HUDEP-2 (cell line): ENCODE measurements at regions not wholly inside any gene's neighbourhood (a gene's known extent, or its start where the extent isn't known, plus 50 kb on each side); places are given as distances from the start of the nearest gene placed in this dataset.
"Not testable (repeated sequence)": the region's sequence is repeated elsewhere in the genome, so short reads cannot be mapped to it uniquely, and the experiment has no call there.

Source experiments
- DNase-seq, 76 experiments: peaks; one replicate each; lab custom pipeline; 2025; ENCODE audit not compliant: unreplicated experiment in 76 of 76; lab: John Stamatoyannopoulos, UW

GRCh38 chr20:23299673-23300050 lies 50.9 kb upstream of the NXT1 start:
- no peak for DNase-seq

- DNase-seq, result no peak
Observed at GRCh38 chr20:23298926-23299672, 51.5 kb upstream of the NXT1 start.

DNA sequence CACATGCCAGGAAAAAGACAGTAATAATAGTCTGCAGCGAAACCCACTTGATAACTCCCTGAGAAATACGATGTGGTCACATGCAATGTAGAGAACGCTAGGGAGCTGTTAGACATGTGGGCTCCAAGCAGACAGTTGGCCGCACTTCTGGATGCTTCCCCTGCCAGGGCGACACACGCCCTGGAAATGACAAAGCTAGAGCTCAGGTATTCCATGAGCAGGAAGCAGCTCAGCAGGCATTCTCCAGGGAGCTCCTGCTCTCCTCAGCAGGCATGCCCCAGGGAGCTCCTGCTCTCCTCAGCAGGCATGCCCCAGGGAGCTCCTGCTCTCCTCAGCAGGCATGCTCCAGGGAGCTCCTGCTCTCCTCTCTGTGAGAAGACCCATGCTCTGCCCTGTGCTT lies 52.4 kb upstream of the NXT1 start:
- no peak for DNase-seq

DNA sequence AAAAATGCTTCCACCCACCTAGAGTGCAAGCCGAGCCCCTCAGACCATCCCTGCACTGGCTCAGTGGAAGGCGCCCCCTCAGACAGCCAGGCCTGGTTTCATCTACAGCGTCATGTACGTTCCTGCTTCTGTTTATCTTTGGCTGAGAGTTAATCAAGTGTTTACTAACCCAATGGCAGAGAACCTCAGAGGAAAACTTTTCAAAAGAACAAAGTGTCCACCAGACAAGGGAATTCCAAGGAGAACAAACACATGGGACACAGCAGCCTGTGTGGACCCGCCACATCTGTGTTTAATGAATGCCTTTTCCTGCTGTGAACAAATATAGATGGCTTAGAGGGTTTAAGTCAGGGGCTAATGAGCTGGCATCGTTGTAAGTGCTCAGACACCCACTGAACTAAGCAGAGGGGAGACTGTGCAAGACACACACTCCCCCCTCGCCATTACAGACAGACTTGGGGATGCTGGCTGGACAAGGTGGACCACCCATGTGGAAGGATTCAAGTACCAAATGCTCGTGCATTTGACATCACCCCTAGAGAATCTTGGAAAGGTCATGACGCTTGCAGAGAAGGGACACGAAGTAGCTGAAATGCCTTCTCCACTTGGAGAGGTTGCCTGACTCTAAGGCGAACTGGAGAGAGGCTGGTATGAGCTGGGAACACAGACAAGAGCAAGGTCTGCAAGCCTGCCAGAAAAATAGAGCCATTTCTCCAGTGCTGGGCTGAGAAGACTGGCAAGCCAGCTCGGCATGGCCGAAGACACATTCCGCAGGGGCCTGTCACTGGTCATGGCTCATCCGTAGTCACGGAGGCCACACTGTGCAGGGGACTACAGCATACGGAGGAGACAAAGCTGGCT lies 53.5 kb upstream of the NXT1 start:
- no peak for DNase-seq

- DNase-seq, result no peak
Observed at GRCh38 chr20:23295934-23296333, 54.7 kb upstream of the NXT1 start.

DNA sequence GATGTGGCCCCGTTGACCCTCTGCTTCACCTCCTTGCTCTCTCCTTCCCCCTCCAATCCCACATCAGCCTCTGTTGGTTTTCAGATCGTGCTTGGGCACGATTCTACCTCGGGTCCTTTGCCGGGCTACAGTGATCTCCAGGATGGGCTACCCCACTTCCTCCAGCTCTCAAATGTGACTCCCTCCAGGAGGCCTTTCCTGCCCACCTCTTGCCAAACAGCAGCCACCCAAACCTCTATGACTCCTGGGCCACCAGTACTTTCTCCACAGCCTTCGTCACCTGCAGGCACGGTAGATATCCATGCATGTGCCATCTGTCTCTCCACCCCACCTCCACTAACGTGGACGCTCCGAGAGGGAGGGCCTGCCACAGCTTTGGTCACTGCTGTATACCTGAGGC lies 55.9 kb upstream of the NXT1 start:
- no peak for DNase-seq

DNA sequence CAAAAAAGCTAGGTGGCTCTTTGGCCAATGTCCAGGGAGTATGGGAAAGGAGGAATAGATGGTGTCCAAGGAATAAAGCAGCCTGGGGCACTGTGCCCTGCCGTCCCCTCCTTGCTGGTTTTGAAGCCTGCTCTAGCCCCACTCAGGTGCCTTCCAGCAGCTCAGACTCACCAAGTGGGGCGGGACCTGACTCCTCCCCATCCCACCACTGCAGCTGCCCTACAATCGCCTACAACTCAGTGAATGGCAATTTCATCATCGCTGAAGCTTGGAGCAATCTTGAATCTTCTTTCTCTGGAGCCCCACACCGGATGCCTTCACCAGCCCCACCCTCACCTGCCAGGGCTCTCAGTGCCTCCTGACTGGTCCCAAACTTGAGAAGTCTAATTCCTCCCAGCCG lies 56.4 kb upstream of the NXT1 start:
- no peak for DNase-seq

GRCh38 chr20:23293689-23294088 lies 56.9 kb upstream of the NXT1 start:
- no peak for DNase-seq

DNA sequence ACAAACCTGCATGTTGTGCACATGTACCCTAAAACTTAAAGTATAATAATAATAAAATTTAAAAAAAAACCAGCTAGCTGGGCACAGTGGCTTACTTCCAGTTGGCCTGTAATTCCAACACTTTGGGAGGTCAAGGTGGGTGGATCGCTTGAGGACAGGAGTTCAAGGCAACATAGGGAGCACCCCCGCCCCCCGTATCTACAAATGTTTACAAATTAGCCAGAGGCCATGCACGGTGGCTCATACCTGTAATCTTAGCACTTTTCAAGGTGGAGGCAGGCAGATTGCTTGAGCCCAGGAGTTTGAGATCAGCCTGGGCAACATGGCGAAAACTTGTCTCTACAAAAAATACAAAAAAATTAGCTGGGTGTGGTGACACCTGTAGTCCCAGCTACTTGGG lies 58.3 kb upstream of the NXT1 start:
- DNase-seq, result not testable (repeated sequence)

DNA sequence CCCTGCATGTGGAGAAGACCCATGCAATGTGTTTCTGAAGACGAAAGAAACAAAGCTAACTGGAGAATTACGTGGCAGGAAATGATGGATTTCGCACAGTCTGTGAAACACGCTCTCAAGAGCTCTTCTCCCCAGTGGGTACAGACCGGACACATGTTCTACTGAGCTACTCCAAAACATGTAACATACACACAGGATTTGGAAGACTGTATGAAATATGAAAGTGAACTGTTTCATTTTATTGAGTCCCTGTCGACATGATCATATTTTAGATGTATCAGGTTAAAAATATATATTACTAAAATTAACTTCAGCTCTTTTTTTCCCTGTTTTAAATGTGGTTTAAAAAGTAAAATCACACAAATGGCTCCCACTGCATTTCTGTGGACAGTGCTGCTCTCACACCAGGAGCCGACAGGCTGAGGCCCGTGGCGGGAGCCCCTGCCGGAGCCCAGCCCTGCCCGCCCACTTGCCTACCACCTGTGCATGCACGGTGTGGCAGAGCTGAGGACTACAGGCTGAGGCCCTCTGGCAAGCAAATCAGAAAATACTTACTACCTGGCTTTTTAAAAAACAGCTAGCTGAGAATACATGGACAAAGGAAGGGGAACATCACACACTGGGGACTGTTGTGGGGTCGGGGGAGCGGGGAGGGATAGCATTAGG lies 58.9 kb upstream of the NXT1 start:
- no peak for DNase-seq

DNA sequence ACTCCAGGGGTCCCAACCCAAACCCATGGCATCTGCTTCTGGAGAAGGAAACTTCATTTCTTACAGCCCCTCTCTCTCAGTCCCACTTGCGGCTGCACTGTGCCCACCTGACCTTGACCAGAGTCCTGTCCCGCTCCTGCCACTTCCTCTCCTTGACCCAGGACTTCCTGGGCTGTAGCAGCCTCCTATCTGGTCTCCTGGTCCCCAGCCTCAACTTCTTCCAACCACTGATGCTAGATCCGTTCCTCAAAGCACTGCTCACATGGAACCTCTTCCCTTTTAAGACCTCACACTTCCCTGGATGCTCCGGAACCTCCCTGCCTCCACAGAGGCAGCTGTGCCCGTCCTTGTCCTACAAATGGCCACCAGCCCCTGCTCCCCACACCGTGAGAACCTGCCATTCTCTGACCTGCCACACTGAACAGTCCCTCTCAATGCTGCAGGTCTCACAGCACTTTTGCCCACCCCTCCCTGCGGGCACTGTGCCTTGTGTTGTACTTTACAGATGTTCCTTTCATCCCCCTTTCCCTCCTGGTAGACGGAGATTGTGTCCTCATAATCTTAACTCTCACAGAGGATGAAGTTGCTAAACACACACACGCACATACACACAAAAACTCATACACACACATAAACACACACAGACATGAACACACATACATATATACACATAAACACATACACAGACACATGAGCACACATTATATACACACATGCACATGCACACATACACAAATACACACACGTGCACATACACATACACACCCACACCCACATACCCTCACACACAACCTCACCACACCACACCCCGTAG lies 59.6 kb upstream of the NXT1 start:
- no peak for DNase-seq

DNA sequence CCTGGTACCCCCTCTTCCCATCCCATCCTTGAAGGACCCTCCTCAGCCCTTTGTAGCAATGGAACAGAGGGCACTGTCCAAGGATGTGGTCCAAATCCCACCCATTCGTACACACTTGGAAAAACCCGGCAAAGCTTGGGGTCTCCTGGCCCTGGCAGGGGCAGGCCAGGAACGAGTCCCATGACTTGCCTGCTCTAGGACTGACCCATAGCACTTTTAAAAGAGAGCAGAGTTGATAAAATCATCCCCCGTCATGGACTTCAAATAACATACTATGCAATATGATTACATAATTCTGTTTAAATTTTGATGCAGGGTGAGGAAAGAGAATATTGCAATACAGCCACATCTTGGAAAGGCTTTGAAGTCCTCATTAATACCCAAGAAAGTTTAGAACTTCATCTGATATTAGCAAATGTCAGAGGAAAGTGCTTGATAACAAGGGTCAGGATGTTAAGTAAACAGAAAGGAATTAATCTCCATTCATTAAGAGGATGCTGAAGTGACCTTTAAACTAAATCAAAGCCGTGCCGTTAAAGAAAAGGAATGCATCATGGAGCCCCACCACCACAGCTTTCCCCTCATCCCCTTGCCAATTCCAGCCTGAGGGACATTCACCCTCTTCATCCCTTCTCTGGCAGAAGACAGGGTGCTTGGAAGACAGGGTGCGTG lies 60.7 kb upstream of the NXT1 start:
- no peak for DNase-seq

- DNase-seq, result no peak
Observed at GRCh38 chr20:23289249-23289648, 61.3 kb upstream of the NXT1 start.

- no peak for DNase-seq
Observed at GRCh38 chr20:23287354-23288190, 63.0 kb upstream of the NXT1 start.

DNA sequence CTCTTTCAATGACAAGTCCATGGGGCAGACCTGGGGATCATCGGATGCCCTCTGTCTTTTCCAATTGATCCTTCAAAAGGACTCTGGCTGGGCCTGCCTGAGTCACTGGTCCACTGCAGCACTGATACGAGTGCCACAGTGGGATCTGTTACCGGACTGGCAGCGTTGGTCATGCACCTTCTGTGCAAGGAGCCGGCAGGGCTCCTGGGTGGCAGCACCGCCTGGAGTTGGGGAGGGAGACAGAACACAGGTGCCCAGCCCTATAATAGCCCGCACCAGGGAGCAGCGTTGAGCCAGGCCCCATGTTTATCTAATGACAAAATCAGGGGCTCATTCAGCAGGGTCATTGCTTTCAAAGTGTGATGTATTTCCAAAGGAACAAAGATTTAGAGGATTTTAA lies 64.2 kb upstream of the NXT1 start:
- DNase-seq, result no peak

- DNase-seq, result no peak
Observed at GRCh38 chr20:23285536-23285935, 65.1 kb upstream of the NXT1 start.

- DNase-seq, result no peak
Observed at GRCh38 chr20:23284009-23284408, 66.6 kb upstream of the NXT1 start.

DNA sequence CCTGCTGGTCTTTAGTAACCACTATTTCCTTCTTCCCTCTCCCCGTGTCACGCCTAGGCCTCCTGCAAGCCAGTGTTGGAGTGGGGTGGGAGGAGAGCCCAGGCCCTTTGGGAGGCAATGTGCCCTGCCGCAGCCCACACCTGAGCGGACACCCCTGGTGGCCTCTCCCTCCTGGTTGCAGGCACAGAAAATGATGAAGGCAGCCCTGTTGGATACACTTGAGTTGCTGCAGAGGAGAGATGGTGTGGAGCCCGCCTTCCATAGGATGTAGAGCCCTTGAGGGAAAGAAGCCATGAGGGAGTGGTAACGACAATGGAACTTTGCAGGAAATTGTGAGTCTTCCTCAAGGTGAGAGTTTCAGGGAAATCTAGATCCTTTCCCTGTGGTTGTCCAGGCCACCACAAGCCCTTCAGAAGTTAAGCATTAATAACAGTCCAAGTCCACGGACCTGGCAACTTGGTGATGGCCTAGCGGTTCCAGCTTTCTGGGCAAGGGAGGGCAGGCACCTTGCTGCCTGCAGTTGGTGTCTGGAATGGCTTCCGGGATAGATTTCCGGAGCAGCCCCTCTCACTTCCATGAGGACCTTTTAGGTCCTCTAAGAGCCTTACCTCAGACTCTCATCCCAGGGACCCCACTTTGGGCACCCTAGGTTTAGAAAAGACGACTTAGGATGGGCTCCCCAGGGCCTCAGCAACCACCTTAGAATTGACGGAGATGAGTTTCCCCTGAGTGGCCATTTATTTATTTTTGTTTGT lies 67.3 kb upstream of the NXT1 start:
- no peak for DNase-seq

- DNase-seq, result no peak
Observed at GRCh38 chr20:23282546-23282945, 68.0 kb upstream of the NXT1 start.
